Fibroblast of skin of abdomen (primary cell): ENCODE measurements at regions not wholly inside any gene's neighbourhood (a gene's known extent, or its start where the extent isn't known, plus 50 kb on each side); places are given as distances from the start of the nearest gene placed in this dataset.
"Not testable (repeated sequence)": the region's sequence is repeated elsewhere in the genome, so short reads cannot be mapped to it uniquely, and the experiment has no call there.

Experiments
- DNase-seq: peaks from one replicate; pipeline ENCODE4 v3.0.0-alpha.2; 2013

GRCh38 chr14:104403421-104404220, 175.9 kb upstream of the C14orf180 start:
- DNase-seq = no peak

GRCh38 chr14:104404922-104405321, 174.6 kb upstream of the C14orf180 start:
- no peak for DNase-seq

DNA sequence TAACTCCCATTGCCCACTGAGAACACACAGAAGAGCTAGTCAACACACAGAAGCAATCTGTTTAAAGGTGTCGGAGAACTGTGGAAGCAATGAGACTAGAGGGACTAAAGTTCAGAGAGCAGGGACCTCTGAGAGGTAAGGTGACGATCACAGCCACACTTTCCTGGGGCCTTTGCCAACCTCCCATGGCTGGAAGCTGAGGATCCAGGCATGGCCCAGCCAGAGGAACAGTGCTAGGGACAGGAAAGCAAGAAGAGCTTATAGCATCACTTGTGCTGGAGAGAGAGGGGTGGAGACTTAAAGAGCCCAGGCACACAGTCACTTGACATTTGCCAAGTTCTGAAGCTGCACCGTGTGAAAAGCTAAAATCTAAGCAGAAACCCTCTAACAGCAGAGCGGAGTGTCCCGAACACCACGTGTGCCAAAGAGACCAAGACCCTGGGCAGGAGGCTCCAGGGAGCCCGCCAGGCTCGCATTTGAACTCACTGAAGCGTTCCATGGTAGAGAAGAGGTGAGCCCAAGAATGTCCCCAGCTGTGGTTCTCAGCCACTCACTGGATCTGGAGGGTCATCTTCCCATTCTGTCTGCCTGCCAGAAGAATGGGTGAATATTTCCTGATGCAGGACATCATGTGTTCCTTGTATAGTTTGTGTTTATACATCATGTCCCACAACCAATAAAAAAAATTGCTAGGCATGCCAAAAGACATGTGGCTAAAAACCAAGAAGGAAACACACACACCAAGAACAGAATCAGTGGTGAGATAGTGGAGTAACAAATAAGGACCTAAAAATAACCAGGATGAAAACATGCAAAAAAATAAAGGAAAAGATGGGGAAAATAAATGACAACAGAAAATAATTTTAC, 174.0 kb upstream of the C14orf180 start:
- DNase-seq = no peak

GRCh38 chr14:104406831-104407230, 172.7 kb upstream of the C14orf180 start:
- no peak for DNase-seq

GRCh38 chr14:104416383-104416782, 163.2 kb upstream of the C14orf180 start:
- DNase-seq = no peak

DNA sequence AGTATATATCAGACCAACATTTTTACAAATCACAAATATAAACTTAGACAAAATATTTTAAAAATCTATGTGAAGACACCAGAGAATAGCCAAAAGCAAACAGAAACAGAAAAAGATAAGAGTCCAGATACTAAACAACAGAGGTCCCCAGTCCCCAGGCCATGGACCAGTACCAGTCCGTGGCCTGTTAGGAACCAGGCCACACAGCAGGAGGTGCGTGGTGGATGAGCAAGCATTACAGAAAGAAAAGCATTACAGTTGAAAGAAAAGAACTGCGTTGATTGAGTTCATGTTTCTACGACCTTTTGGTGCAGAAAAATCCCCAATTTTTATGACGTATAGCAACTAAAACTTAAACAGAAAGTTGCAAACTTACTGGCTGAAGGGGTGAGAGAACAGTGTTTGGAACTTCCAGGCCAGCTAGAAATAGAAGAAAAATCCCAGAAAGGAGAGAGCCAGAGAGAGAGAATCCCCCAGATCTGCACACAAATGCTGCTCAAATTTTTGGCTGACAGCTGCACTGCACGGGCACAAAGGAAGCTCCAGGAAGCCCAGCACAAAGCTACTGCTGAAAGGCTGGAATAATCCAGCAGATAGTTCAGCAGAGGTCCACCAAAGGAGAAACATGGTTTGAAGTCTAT, 159.6 kb upstream of the C14orf180 start:
- no peak for DNase-seq

GRCh38 chr14:104420523-104420922, 159.0 kb upstream of the C14orf180 start:
- DNase-seq = not testable (repeated sequence)

GRCh38 chr14:104420990-104421389, 158.6 kb upstream of the C14orf180 start:
- DNase-seq = no peak

- no peak for DNase-seq
Observed at GRCh38 chr14:104421401-104421821, 158.2 kb upstream of the C14orf180 start.

DNA sequence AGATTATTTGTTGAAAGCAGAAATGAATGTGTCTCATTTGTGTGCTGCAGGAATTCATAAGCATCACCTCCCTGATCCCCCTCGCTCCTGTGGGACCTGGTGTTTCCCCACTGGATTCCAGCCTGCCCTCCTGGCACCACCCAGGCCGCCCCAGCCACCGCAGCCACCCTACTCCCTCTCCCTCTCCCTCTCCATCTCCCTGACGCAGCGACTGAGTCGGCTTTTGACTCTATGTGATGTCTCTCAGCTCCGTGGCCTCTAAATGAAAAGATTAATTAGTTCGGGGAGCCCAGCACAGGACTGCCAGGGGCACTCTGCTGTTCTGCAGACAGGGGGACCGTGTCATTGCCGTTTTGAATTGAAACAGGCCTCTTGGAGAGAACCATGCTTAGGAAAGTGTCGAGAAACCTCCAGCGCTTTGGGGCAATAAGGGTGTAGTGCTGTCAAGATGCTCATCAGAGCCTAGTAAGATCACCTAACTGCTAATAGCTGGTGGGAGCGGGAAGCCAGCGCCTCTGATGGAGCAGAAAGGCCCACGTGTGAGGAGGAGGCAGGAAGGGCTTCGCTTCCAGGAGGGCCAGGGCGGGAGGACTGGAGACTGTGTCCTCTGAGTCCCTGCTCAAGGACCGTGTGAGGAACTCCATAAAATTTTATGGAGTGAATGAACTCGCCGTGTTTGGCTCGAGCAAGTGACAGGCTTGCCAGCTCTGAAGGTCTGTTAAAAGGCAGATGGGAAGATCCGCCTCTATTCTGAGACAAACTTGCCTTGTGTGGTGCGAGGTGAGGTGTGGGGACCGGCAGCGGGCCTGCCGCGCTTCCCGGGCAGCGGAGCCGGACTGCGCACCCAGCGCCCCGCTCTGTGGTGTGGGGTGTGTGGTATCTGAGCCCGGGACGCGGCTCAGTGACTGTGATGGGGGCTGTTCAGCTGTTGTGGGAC, 157.4 kb upstream of the C14orf180 start:
- DNase-seq = no peak

- no peak for DNase-seq
Observed at GRCh38 chr14:104422837-104423681, 156.5 kb upstream of the C14orf180 start.

DNA sequence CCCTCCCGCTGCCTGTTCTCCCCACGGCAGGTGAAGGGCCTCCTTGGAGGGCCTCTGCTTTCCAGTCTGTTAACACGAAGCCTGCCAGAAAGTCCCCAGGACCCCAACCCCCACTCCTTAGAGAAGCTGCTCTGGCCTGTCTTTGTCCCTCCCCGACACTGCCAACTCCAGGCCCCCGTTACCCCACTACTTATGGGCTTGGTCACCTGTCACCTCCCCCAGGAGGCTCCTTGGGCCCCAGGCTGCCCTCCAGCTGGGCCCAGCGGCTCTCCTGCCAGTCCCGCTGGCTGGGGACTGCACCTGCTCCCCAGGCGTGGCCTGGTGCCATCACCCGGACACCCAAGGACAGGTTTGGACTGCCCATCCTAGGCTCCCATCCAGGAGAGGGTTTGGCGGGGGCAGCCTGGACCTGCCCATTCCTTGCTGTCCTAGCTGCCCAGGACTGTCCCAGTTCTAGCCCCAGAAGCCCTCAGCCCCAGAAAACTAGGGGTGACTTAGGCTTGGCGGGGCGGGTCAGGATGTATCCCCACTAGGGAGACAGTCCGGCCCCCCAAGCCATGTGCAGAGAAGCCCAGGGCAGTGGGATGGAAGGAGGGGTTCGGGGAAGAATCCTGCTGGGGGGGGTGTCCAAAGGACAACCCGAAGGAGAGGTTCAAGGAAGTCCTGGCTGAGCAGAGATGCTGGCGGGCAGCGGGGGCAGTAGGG, 155.7 kb upstream of the C14orf180 start:
- no peak for DNase-seq

GRCh38 chr14:104424406-104425072, 155.0 kb upstream of the C14orf180 start:
- no peak for DNase-seq

DNA sequence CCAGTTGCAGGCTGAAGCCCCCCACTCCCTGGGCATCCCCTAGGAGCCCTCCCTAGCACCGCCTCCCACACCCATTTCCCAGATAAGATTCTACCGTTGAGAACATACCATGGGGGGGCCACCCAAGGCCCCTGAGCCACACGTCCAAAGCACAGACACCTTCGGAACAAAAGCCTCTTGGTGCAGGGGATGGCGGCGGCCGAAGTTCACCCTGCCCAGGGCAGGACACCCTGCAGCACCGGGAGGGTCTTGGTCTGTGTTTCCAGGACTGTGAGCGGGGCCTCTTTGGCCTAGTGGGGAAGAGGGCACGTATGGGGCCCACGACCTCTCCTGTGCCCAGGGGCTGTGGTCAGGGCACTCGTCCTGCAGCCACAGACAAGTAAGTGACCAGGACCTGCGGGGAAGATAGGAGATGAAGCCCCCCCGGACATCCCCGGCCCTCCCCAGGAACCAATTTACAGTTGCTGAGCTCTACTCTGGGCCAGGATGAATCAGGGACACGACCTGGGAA, 154.3 kb upstream of the C14orf180 start:
- no peak for DNase-seq

GRCh38 chr14:104425763-104426646, 153.6 kb upstream of the C14orf180 start:
- DNase-seq = no peak

GRCh38 chr14:104427131-104427851, 152.3 kb upstream of the C14orf180 start:
- DNase-seq = no peak

- no peak for DNase-seq
Observed at GRCh38 chr14:104428333-104428851, 151.2 kb upstream of the C14orf180 start.

DNA sequence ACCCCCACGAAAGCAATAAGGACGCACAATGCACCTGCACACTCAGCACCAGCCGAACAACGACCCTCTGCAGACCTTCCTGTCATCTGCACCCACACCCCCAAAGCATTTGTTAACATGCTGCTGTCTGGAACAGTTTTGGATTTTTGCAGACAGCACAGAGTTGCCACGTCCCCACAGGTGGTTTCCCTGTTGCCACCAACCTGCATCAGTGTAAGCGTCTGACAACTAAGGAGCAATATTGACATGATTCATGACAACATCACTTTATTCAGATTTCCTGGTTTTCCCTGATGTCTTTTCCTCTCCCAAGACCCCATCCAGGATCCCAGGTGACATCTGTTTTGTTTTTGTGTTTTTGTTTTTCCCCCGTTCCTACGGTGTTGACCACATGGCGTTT, 150.7 kb upstream of the C14orf180 start:
- no peak for DNase-seq
